ENCODE measurements at regions not wholly inside any gene's neighbourhood (a gene's known extent, or its start where the extent isn't known, plus 50 kb on each side); places are given as distances from the start of the nearest gene placed in this dataset.

- Histone ChIP-seq H3K9ac (ENCODE audit: low read depth, low read length) (no peak overlapping the region), H3K4ac (ENCODE audit: low read depth, low read length) (no peak overlapping the region), H4K5ac (ENCODE audit: low read depth, low read length) (no peak overlapping the region), H2AK5ac (ENCODE audit: low read depth, low read length) (no peak overlapping the region), H2AFZ (replicated peaks; ENCODE audit: low read length, poor library complexity) (no peak overlapping the region), H3K14ac (replicated peaks; ENCODE audit: low read depth, low read length) (no peak overlapping the region), H3K9me1 (ENCODE audit: insufficient read depth, low read length) (no peaks in the 10 kb centered on the region), H2BK20ac (ENCODE audit: low read depth, low read length) (no peak overlapping the region), H2BK120ac (ENCODE audit: low read depth, low read length) (no peak overlapping the region), H3K4me1 (ENCODE audit: control insufficient read depth, insufficient read depth, low read length) (no peaks in the 10 kb centered on the region), H3K4me2 (ENCODE audit: low read depth, low read length) (no peak overlapping the region), H3K9me3 (ENCODE audit: control insufficient read depth, insufficient read depth, low read length) (no peaks in the 10 kb centered on the region), H4K91ac (ENCODE audit: insufficient read depth, low read depth, low read length) (no peak overlapping the region), H4K20me1 (ENCODE audit: insufficient read depth, low read length) (no peaks in the 10 kb centered on the region), H3K27me3 (ENCODE audit: control insufficient read depth, insufficient read depth, low read length) (no peaks in the 10 kb centered on the region), H3K56ac (ENCODE audit: extremely low read depth, insufficient read depth, low read length) (no peak overlapping the region), H4K8ac (ENCODE audit: low read depth in 2 of 2, low read length in 2 of 2) (no peak overlapping the region), H3K36me3 (ENCODE audit: control insufficient read depth, insufficient read depth, low read length) (no peaks in the 10 kb centered on the region), H3K79me1 (ENCODE audit: low read depth in 1 of 2, low read length in 2 of 2) (no peaks in the 10 kb centered on the region), H3K23ac (ENCODE audit: low read depth, low read length) (no peak overlapping the region), H2BK15ac (ENCODE audit: low read depth, low read length) (no peak overlapping the region), H3K4me3 (ENCODE audit: insufficient read depth, low read depth, low read length) (no peak overlapping the region), H2AK9ac (replicated peaks; ENCODE audit: low read depth, low read length, poor library complexity) (no peak overlapping the region), H2BK5ac (ENCODE audit: low read depth, low read length, poor library complexity, severe bottlenecking) (no peak overlapping the region), H3K18ac (ENCODE audit: low read depth, low read length) (no peak overlapping the region), H3K27ac (ENCODE audit: insufficient read depth, low read length) (no peak overlapping the region)
- DNase-seq = no peak
- CTCF ChIA-PET = no interaction called here
- in situ Hi-C loops (cut with MboI; ENCODE audit: low sequenced_read_pairs) = no loop called here
- TF ChIP-seq RAD21 (IDR thresholded peaks at IDR 0.05; ENCODE audit: low read length) = no peak
- TF ChIP-seq MXI1 (IDR thresholded peaks at IDR 0.05; ENCODE audit: borderline replicate concordance, low read depth, low read length) = no peak
- no peak for TF ChIP-seq NFE2L2 (IDR thresholded peaks at IDR 0.05; ENCODE audit: low read depth, low read length)
- no peak for TF ChIP-seq RFX5 (IDR thresholded peaks at IDR 0.05; ENCODE audit: low read depth, low read length)
- TF ChIP-seq POLR2A (IDR thresholded peaks at IDR 0.05; ENCODE audit: low read depth, low read length) = no peak
- TF ChIP-seq SMC3 (IDR thresholded peaks at IDR 0.05; ENCODE audit: low read depth, low read length) = no peak
- no peak for TF ChIP-seq FOS (IDR thresholded peaks at IDR 0.05; ENCODE audit: low read depth, low read length)
- TF ChIP-seq RCOR1 (IDR thresholded peaks at IDR 0.05; ENCODE audit: insufficient replicate concordance, low read length) = no peak
- TF ChIP-seq, protein P1, sequence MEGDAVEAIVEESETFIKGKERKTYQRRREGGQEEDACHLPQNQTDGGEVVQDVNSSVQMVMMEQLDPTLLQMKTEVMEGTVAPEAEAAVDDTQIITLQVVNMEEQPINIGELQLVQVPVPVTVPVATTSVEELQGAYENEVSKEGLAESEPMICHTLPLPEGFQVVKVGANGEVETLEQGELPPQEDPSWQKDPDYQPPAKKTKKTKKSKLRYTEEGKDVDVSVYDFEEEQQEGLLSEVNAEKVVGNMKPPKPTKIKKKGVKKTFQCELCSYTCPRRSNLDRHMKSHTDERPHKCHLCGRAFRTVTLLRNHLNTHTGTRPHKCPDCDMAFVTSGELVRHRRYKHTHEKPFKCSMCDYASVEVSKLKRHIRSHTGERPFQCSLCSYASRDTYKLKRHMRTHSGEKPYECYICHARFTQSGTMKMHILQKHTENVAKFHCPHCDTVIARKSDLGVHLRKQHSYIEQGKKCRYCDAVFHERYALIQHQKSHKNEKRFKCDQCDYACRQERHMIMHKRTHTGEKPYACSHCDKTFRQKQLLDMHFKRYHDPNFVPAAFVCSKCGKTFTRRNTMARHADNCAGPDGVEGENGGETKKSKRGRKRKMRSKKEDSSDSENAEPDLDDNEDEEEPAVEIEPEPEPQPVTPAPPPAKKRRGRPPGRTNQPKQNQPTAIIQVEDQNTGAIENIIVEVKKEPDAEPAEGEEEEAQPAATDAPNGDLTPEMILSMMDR (conservative IDR thresholded peaks at IDR 0.05; ENCODE audit: low read depth, low read length) = no peak
- TF ChIP-seq MAZ (IDR thresholded peaks at IDR 0.05; ENCODE audit: borderline replicate concordance, low read depth, low read length) = no peak
- TF ChIP-seq CHD1 (IDR thresholded peaks at IDR 0.05; ENCODE audit: low read depth, low read length) = no peak
- no peak for TF ChIP-seq MAFK (IDR thresholded peaks at IDR 0.05; ENCODE audit: low read depth, low read length)
- TF ChIP-seq, protein P2, sequence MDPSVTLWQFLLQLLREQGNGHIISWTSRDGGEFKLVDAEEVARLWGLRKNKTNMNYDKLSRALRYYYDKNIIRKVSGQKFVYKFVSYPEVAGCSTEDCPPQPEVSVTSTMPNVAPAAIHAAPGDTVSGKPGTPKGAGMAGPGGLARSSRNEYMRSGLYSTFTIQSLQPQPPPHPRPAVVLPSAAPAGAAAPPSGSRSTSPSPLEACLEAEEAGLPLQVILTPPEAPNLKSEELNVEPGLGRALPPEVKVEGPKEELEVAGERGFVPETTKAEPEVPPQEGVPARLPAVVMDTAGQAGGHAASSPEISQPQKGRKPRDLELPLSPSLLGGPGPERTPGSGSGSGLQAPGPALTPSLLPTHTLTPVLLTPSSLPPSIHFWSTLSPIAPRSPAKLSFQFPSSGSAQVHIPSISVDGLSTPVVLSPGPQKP (IDR thresholded peaks at IDR 0.05; ENCODE audit: borderline replicate concordance, low read depth, low read length) = no peak
- no peak for TF ChIP-seq BHLHE40 (IDR thresholded peaks at IDR 0.05; ENCODE audit: low read depth, low read length)
- TF ChIP-seq CEBPB (IDR thresholded peaks at IDR 0.05; ENCODE audit: low read depth, low read length) = no peak
- TF ChIP-seq, protein P3, sequence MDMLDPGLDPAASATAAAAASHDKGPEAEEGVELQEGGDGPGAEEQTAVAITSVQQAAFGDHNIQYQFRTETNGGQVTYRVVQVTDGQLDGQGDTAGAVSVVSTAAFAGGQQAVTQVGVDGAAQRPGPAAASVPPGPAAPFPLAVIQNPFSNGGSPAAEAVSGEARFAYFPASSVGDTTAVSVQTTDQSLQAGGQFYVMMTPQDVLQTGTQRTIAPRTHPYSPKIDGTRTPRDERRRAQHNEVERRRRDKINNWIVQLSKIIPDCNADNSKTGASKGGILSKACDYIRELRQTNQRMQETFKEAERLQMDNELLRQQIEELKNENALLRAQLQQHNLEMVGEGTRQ (IDR thresholded peaks at IDR 0.05; ENCODE audit: low read depth, low read length) = no peak
- dilution Hi-C loops (cut with HindIII; ENCODE audit: low sequenced_read_pairs, unreplicated experiment) = no loop called here
- WGBS, 2 experiments (ENCODE audit: extremely low coverage in 2 of 2, insufficient read length in 1 of 2) = no CpG with 5 or more reads among the region's 1 CpG
- POLR2A ChIA-PET (ENCODE audit: unreplicated experiment) = no interaction called here
- no peak for ATAC-seq (ENCODE audit: low read depth)
- BruUV-seq (replicated peaks) = no TSS peak
- intact Hi-C loops (cut with micrococcal nuclease) = no loop called here
Observed at GRCh38 chr18:50508228-50508627, 51.7 kb upstream of the MAPK4 start.

Data from IMR-90 (cell line).